ENCODE measurements at regions not wholly inside any gene's neighbourhood (a gene's known extent, or its start where the extent isn't known, plus 50 kb on each side); places are given as distances from the start of the nearest gene placed in this dataset.

DNA sequence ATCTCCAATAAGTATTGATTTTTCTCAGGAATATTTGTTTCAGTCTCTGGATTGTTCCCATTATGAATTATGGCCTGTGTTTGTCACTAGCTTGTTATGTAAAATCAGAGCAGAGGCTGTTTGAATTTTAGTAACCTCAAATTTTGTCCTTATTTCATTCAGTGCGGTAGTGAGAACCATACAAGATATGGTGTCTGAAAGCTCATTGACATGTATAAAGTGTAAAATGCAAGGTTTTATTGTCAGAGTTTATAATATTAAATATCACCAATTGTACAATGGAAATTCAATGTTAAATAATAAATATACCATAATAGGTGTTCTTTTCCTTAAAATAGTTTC lies 353.3 kb upstream of the SYNCRIP start:
- TF ChIP-seq, protein P1, sequence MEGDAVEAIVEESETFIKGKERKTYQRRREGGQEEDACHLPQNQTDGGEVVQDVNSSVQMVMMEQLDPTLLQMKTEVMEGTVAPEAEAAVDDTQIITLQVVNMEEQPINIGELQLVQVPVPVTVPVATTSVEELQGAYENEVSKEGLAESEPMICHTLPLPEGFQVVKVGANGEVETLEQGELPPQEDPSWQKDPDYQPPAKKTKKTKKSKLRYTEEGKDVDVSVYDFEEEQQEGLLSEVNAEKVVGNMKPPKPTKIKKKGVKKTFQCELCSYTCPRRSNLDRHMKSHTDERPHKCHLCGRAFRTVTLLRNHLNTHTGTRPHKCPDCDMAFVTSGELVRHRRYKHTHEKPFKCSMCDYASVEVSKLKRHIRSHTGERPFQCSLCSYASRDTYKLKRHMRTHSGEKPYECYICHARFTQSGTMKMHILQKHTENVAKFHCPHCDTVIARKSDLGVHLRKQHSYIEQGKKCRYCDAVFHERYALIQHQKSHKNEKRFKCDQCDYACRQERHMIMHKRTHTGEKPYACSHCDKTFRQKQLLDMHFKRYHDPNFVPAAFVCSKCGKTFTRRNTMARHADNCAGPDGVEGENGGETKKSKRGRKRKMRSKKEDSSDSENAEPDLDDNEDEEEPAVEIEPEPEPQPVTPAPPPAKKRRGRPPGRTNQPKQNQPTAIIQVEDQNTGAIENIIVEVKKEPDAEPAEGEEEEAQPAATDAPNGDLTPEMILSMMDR (IDR thresholded peaks at IDR 0.05): no peak
- no peak for TF ChIP-seq POLR2A (IDR thresholded peaks at IDR 0.05)

All from body of pancreas (tissue), 4 donors.